GM19467 (cell line): ENCODE measurements at regions not wholly inside any gene's neighbourhood (a gene's known extent, or its start where the extent isn't known, plus 50 kb on each side); places are given as distances from the start of the nearest gene placed in this dataset.

ENCODE experiments used
- ATAC-seq: cut with Tn5 transposase; IDR thresholded peaks from one replicate; pipeline ENCODE4 v1.9.1; 2021; ENCODE audit warnings: mild to moderate bottlenecking, moderate library complexity; ENCODE audit not compliant: unreplicated experiment

- no peak for ATAC-seq
These were observed 208.1 kb upstream of the PHYHIPL start for GRCh38 chr10:58968389-58968755.

- ATAC-seq: no peak
These were observed 206.9 kb upstream of the PHYHIPL start for GRCh38 chr10:58969576-58969975.

GRCh38 chr10:58970160-58970915, 206.1 kb upstream of the PHYHIPL start:
- no peak for ATAC-seq

- ATAC-seq: no peak
These were observed 205.2 kb upstream of the PHYHIPL start for GRCh38 chr10:58971211-58971610.

- ATAC-seq: no peak
These were observed 204.5 kb upstream of the PHYHIPL start for GRCh38 chr10:58971796-58972491.

GRCh38 chr10:58972576-58973234, 203.7 kb upstream of the PHYHIPL start:
- no peak for ATAC-seq

GRCh38 chr10:58973235-58973595, 203.2 kb upstream of the PHYHIPL start:
- ATAC-seq: no peak

GRCh38 chr10:58976254-58976653, 200.2 kb upstream of the PHYHIPL start:
- ATAC-seq: no peak

GRCh38 chr10:58979711-58980110, 196.7 kb upstream of the PHYHIPL start:
- no peak for ATAC-seq

- no peak for ATAC-seq
These were observed 195.5 kb upstream of the PHYHIPL start for GRCh38 chr10:58980826-58981415.

- no peak for ATAC-seq
These were observed 194.6 kb upstream of the PHYHIPL start for GRCh38 chr10:58981846-58982245.

GRCh38 chr10:58982470-58983239, 193.8 kb upstream of the PHYHIPL start:
- no peak for ATAC-seq

GRCh38 chr10:58985216-58985615, 191.2 kb upstream of the PHYHIPL start:
- ATAC-seq: no peak

- no peak for ATAC-seq
These were observed 186.9 kb upstream of the PHYHIPL start for GRCh38 chr10:58989486-58990039.

- no peak for ATAC-seq
These were observed 185.8 kb upstream of the PHYHIPL start for GRCh38 chr10:58990693-58991092.

GRCh38 chr10:58991856-58992255, 184.6 kb upstream of the PHYHIPL start:
- no peak for ATAC-seq

GRCh38 chr10:58992830-58993460, 183.5 kb upstream of the PHYHIPL start:
- no peak for ATAC-seq

GRCh38 chr10:58993480-58994221, 182.8 kb upstream of the PHYHIPL start:
- peak; percentile 54 for ATAC-seq
